Astrocyte (in vitro differentiated cells and primary cell): ENCODE measurements at regions not wholly inside any gene's neighbourhood (a gene's known extent, or its start where the extent isn't known, plus 50 kb on each side); places are given as distances from the start of the nearest gene placed in this dataset.
"Not testable (repeated sequence)": the region's sequence is repeated elsewhere in the genome, so short reads cannot be mapped to it uniquely, and the experiment has no call there.

Experiments used
- DNase-seq: peaks from one replicate; pipeline ENCODE4 v3.0.0-alpha.2; 2010; ENCODE audit warnings: low read depth
- FAIRE-seq: peaks from 2 replicates; lab custom pipeline; 2011; peaks lifted over from hg19 to GRCh38; lab: Jason Lieb, UNC
- H2AFZ ChIP-seq: 2 replicates; pipeline ENCODE4 v1.6.0; 2012; ENCODE audit warnings: low read depth, low read length, inconsistent platforms
- H3K27ac ChIP-seq: 2 replicates; pipeline ENCODE4 v1.5.1; 2011; ENCODE audit warnings: low read depth, low read length, inconsistent platforms
- H3K27me3 ChIP-seq: 2 replicates; pipeline ENCODE4 v1.6.0; 2011; ENCODE audit warnings: low read length, inconsistent platforms; ENCODE audit not compliant: insufficient read depth
- H3K36me3 ChIP-seq: 2 replicates; pipeline ENCODE4 v1.5.1; 2011; ENCODE audit warnings: low read length, inconsistent platforms; ENCODE audit not compliant: insufficient read depth
- H3K4me1 ChIP-seq: 2 replicates; pipeline ENCODE4 v1.5.1; 2011; ENCODE audit warnings: low read length, inconsistent platforms; ENCODE audit not compliant: insufficient read depth
- H3K4me2 ChIP-seq: 2 replicates; pipeline ENCODE4 v1.6.0; 2012; ENCODE audit warnings: low read length, inconsistent platforms
- H3K4me3 ChIP-seq: 2 replicates; pipeline ENCODE4 v1.5.1; 2011; ENCODE audit warnings: low read depth, mild to moderate bottlenecking, low read length, inconsistent platforms; ENCODE audit not compliant: insufficient read depth
- H3K79me2 ChIP-seq: 2 replicates; pipeline ENCODE4 v1.6.0; 2012; ENCODE audit warnings: mild to moderate bottlenecking, low read length, inconsistent platforms; ENCODE audit not compliant: insufficient read depth
- H3K9ac ChIP-seq: 2 replicates; pipeline ENCODE4 v1.6.0; 2012; ENCODE audit warnings: mild to moderate bottlenecking, low read length, inconsistent platforms
- H3K9me3 ChIP-seq: 2 replicates; pipeline ENCODE4 v1.5.1; 2012; ENCODE audit warnings: low read depth, mild to moderate bottlenecking, low read length, inconsistent platforms; ENCODE audit not compliant: insufficient read depth
- H4K20me1 ChIP-seq: 2 replicates; pipeline ENCODE4 v1.6.0; 2012; ENCODE audit warnings: low read length, inconsistent platforms; ENCODE audit not compliant: insufficient read depth
- H3K27ac Mint-ChIP-seq: one replicate; pipeline ENCODE4 v1.8.0; 2021; ENCODE audit warnings: mild to moderate bottlenecking, mixed read lengths; ENCODE audit not compliant: unreplicated experiment
- H3K27me3 Mint-ChIP-seq: one replicate; pipeline ENCODE4 v1.8.0; 2021; ENCODE audit warnings: low read depth, mixed read lengths; ENCODE audit not compliant: unreplicated experiment
- H3K36me3 Mint-ChIP-seq: one replicate; pipeline ENCODE4 v1.8.0; 2021; ENCODE audit warnings: low read depth, mixed read lengths; ENCODE audit not compliant: unreplicated experiment
- H3K4me1 Mint-ChIP-seq: one replicate; pipeline ENCODE4 v1.8.0; 2021; ENCODE audit warnings: low read depth, mixed read lengths; ENCODE audit not compliant: unreplicated experiment
- H3K4me3 Mint-ChIP-seq: one replicate; pipeline ENCODE4 v1.8.0; 2021; ENCODE audit warnings: mild to moderate bottlenecking, moderate library complexity, mixed read lengths; ENCODE audit not compliant: unreplicated experiment
- H3K9me3 Mint-ChIP-seq: one replicate; pipeline ENCODE4 v1.8.0; 2021; ENCODE audit warnings: mild to moderate bottlenecking, mixed read lengths; ENCODE audit not compliant: unreplicated experiment
- EZH2 ChIP-seq: IDR thresholded peaks from 2 replicates; pipeline ENCODE4 v1.6.1; 2012; ENCODE audit warnings: mild to moderate bottlenecking, low read length, inconsistent platforms; ENCODE audit not compliant: insufficient read depth
- TF ChIP-seq, protein P1 (sequence below): IDR thresholded peaks from 2 replicates; pipeline ENCODE4 v1.5.1; 2011; ENCODE audit warnings: low read depth, mild to moderate bottlenecking, inconsistent platforms, low read length, moderate library complexity; ENCODE audit not compliant: insufficient read depth

DNA sequence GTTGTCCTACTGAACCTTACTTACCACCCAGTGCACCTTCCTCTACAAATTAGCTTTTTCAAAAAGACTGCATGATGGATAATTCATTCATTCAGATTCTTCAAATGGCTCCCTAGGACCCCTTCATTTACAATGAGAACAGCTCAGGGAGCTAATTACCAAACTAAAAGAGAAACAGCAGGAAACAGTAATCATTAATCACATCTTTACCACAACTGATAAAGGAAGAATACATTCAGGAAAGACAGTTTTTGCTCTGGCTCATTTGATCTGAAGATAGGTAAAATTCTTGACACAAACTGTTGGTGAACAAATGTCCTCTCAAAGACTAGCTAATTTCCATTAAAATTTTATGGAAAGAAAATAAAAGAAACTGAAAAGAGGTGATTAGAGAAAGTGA, 1652.7 kb upstream of the LRRTM3 start:
- H3K27ac ChIP-seq = no peak overlapping the region
- no peak overlapping the region for H3K9ac ChIP-seq
- no peaks in the 10 kb centered on the region for H3K79me2 ChIP-seq
- no peaks in the 10 kb centered on the region for H3K36me3 ChIP-seq
- no peak for FAIRE-seq
- H2AFZ ChIP-seq = no peak overlapping the region
- Mint-ChIP-seq H3K36me3 (no peaks in the 10 kb centered on the region), H3K4me1 (no peaks in the 10 kb centered on the region), H3K27ac (no peak overlapping the region), H3K4me3 (no peak overlapping the region), H3K9me3 (no peaks in the 10 kb centered on the region), H3K27me3 (no peaks in the 10 kb centered on the region)
- no peaks in the 10 kb centered on the region for H3K9me3 ChIP-seq
- no peaks in the 10 kb centered on the region for H3K27me3 ChIP-seq
- no peak overlapping the region for H3K4me3 ChIP-seq
- H4K20me1 ChIP-seq = no peaks in the 10 kb centered on the region
- no peak for DNase-seq
- TF ChIP-seq, protein P1, sequence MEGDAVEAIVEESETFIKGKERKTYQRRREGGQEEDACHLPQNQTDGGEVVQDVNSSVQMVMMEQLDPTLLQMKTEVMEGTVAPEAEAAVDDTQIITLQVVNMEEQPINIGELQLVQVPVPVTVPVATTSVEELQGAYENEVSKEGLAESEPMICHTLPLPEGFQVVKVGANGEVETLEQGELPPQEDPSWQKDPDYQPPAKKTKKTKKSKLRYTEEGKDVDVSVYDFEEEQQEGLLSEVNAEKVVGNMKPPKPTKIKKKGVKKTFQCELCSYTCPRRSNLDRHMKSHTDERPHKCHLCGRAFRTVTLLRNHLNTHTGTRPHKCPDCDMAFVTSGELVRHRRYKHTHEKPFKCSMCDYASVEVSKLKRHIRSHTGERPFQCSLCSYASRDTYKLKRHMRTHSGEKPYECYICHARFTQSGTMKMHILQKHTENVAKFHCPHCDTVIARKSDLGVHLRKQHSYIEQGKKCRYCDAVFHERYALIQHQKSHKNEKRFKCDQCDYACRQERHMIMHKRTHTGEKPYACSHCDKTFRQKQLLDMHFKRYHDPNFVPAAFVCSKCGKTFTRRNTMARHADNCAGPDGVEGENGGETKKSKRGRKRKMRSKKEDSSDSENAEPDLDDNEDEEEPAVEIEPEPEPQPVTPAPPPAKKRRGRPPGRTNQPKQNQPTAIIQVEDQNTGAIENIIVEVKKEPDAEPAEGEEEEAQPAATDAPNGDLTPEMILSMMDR = no peak
- no peak for TF ChIP-seq EZH2
- no peak overlapping the region for H3K4me2 ChIP-seq
- no peaks in the 10 kb centered on the region for H3K4me1 ChIP-seq

DNA sequence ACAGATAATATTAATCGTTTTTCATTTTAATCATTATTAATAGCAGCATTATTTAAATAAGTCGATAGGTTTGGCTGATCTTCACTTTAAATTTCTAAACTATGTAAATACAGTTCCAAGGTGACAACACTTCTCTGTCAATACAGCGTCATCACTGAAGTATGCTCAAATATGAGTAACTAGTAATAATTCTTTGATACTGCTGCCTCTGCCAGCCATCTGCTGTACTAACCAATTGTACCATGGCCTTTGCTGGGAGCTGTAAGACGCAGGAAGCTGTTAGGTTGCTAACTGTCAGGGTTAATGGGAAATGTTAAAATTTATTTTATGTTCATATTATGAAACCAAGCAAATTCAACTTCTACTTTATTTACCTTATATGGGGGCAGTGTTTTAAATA, 1650.5 kb upstream of the LRRTM3 start:
- Histone ChIP-seq H2AFZ (no peak overlapping the region), H3K27me3 (no peaks in the 10 kb centered on the region), H3K27ac (no peak overlapping the region), H3K4me3 (no peak overlapping the region), H3K9ac (no peak overlapping the region), H3K9me3 (no peaks in the 10 kb centered on the region), H3K4me1 (no peaks in the 10 kb centered on the region), H3K79me2 (no peaks in the 10 kb centered on the region), H4K20me1 (no peaks in the 10 kb centered on the region), H3K36me3 (no peaks in the 10 kb centered on the region), H3K4me2 (no peak overlapping the region)
- Mint-ChIP-seq H3K4me3 (no peak overlapping the region), H3K9me3 (peaks cover 4% of the 10 kb centered on the region), H3K27ac (no peak overlapping the region), H3K4me1 (no peaks in the 10 kb centered on the region), H3K27me3 (no peaks in the 10 kb centered on the region), H3K36me3 (no peaks in the 10 kb centered on the region)
- DNase-seq (no peak), FAIRE-seq (no peak)
- TF ChIP-seq EZH2 = no peak
- TF ChIP-seq, protein P1 = no peak

DNA sequence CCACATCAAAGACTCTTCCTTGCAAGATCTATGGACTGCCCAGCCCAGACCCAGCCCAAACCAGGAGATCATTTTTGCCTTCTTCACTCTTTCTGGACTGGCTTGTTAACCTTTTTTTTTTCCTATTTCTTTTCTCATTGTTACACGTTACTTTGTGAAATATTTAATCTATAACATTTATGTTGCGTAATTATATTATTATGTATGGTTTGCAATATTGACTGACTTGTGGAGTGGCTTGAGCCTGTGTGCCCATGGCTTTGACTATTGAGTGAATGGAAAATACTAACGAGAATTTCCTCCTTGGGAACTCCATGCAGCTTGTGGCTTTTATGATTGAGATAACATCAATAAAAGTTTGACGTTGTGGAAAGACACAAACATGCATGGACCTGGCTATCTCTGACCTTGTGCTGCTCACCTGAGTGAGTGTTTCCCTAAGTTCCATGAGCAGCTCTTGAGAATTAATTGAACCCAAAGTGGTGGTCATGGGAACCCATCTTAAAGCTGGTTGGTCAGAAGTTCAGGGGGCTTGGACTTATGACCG, 1641.3 kb upstream of the LRRTM3 start:
- H3K27me3 Mint-ChIP-seq = no peaks in the 10 kb centered on the region

DNA sequence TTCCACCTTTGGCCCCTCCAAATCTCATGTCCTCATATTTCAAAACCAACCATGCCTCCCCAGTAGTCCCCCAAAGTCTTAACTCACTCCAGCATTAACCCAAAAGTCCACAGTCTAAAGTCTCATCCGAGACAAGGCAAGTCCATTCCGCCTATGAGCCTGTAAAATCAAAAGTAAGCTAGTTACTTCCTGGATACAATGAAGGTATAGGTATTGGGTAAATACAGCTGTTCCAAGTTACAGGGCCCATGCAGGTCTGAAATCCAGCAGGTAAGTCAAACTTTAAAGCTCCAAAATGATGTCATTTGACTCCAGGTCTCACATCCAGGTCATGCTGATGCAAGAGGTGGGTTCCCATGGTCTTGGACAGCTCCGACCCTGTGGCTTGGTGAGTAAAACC, 1640.1 kb upstream of the LRRTM3 start:
- not testable (repeated sequence) for H3K4me1 ChIP-seq, H3K27me3 ChIP-seq, H3K36me3 Mint-ChIP-seq, H3K27ac Mint-ChIP-seq, H3K27ac ChIP-seq, H3K27me3 Mint-ChIP-seq, FAIRE-seq, H3K9me3 Mint-ChIP-seq, H3K9me3 ChIP-seq, H4K20me1 ChIP-seq, H3K36me3 ChIP-seq, H3K4me3 ChIP-seq, DNase-seq, H3K4me2 ChIP-seq, H3K4me1 Mint-ChIP-seq, H3K79me2 ChIP-seq, H2AFZ ChIP-seq, H3K4me3 Mint-ChIP-seq, H3K9ac ChIP-seq

More for the DNA sequence above, 1641.3 kb upstream of the LRRTM3 start:
- H3K9me3 ChIP-seq = no peaks in the 10 kb centered on the region
- H3K9ac ChIP-seq = no peak overlapping the region
- H3K4me3 ChIP-seq = no peak overlapping the region
- H3K79me2 ChIP-seq = no peaks in the 10 kb centered on the region
- H3K4me2 ChIP-seq = no peak overlapping the region
- no peaks in the 10 kb centered on the region for H3K4me1 ChIP-seq
- H3K27me3 ChIP-seq = no peaks in the 10 kb centered on the region
- H3K27ac ChIP-seq = no peak overlapping the region
- FAIRE-seq (no peak), DNase-seq (no peak)
- TF ChIP-seq, protein P1 = no peak
- no peak for TF ChIP-seq EZH2
- H3K36me3 ChIP-seq = no peaks in the 10 kb centered on the region
- Mint-ChIP-seq H3K36me3 (no peaks in the 10 kb centered on the region), H3K4me3 (no peak overlapping the region), H3K9me3 (peaks cover 4% of the 10 kb centered on the region), H3K27ac (no peak overlapping the region), H3K4me1 (no peaks in the 10 kb centered on the region)
- no peaks in the 10 kb centered on the region for H4K20me1 ChIP-seq
- H2AFZ ChIP-seq = no peak overlapping the region
